GM19438 (cell line): ENCODE measurements at regions not wholly inside any gene's neighbourhood (a gene's known extent, or its start where the extent isn't known, plus 50 kb on each side); places are given as distances from the start of the nearest gene placed in this dataset.

Experiments used
- ATAC-seq: cut with Tn5 transposase; IDR thresholded peaks from one replicate; pipeline ENCODE4 v1.9.1; 2021; ENCODE audit warnings: low read depth; ENCODE audit not compliant: unreplicated experiment

- ATAC-seq = no peak
Observed at GRCh38 chr6:145023116-145023726, 712.1 kb downstream of the EPM2A start.

GRCh38 chr6:145025488-145025887, 709.8 kb downstream of the EPM2A start:
- no peak for ATAC-seq

GRCh38 chr6:145026267-145026679, 709.0 kb downstream of the EPM2A start:
- no peak for ATAC-seq

- peak; percentile 62 for ATAC-seq
Observed at GRCh38 chr6:145028144-145028818, 707.0 kb downstream of the EPM2A start.

- no peak for ATAC-seq
Observed at GRCh38 chr6:145031001-145031400, 704.3 kb downstream of the EPM2A start.

- no peak for ATAC-seq
Observed at GRCh38 chr6:145031962-145032361, 703.4 kb downstream of the EPM2A start.

- ATAC-seq = no peak
Observed at GRCh38 chr6:145032562-145033145, 702.7 kb downstream of the EPM2A start.

GRCh38 chr6:145034664-145035063, 700.7 kb downstream of the EPM2A start:
- ATAC-seq = no peak

- no peak for ATAC-seq
Observed at GRCh38 chr6:145036236-145036635, 699.1 kb downstream of the EPM2A start.

GRCh38 chr6:145036848-145037567, 698.3 kb downstream of the EPM2A start:
- ATAC-seq = no peak

GRCh38 chr6:145042559-145042958, 692.8 kb downstream of the EPM2A start:
- ATAC-seq = no peak

- ATAC-seq = no peak
Observed at GRCh38 chr6:145043926-145044500, 691.3 kb downstream of the EPM2A start.

- no peak for ATAC-seq
Observed at GRCh38 chr6:145044641-145045246, 690.6 kb downstream of the EPM2A start.

- no peak for ATAC-seq
Observed at GRCh38 chr6:145045582-145045981, 689.7 kb downstream of the EPM2A start.

GRCh38 chr6:145047891-145048290, 687.4 kb downstream of the EPM2A start:
- no peak for ATAC-seq

- ATAC-seq = no peak
Observed at GRCh38 chr6:145051661-145052060, 683.7 kb downstream of the EPM2A start.

- no peak for ATAC-seq
Observed at GRCh38 chr6:145055567-145055966, 679.8 kb downstream of the EPM2A start.

GRCh38 chr6:145060714-145061113, 674.6 kb downstream of the EPM2A start:
- ATAC-seq = no peak

GRCh38 chr6:145063091-145063490, 672.2 kb downstream of the EPM2A start:
- no peak for ATAC-seq

- no peak for ATAC-seq
Observed at GRCh38 chr6:145067430-145067829, 667.9 kb downstream of the EPM2A start.

GRCh38 chr6:145068577-145068976, 666.7 kb downstream of the EPM2A start:
- ATAC-seq = no peak
